GM08714 (cell line): ENCODE measurements at regions not wholly inside any gene's neighbourhood (a gene's known extent, or its start where the extent isn't known, plus 50 kb on each side); places are given as distances from the start of the nearest gene placed in this dataset.
"Not testable (repeated sequence)": the region's sequence is repeated elsewhere in the genome, so short reads cannot be mapped to it uniquely, and the experiment has no call there.

Experiments
- H3K4me3 ChIP-seq: fragments of 200-500 bp; sonication (Bioruptor generic); 2 replicates; pipeline ENCODE4 v1.5.1; 2014; ENCODE audit warnings: mild to moderate bottlenecking, low read length, inconsistent platforms
- ZNF274 ChIP-seq: IDR thresholded peaks from 2 replicates; pipeline ENCODE4 v1.6.1; 2012; ENCODE audit warnings: mild to moderate bottlenecking, low read depth, low read length

GRCh38 chr3:19016851-19017250, 131.5 kb upstream of the KCNH8 start:
- TF ChIP-seq ZNF274: no peak
- H3K4me3 ChIP-seq: no peak overlapping the region

GRCh38 chr3:19013879-19014278, 134.4 kb upstream of the KCNH8 start:
- no peak overlapping the region for H3K4me3 ChIP-seq
- no peak for TF ChIP-seq ZNF274

- no peak for TF ChIP-seq ZNF274
- H3K4me3 ChIP-seq: no peak overlapping the region
Measured at GRCh38 chr3:19012846-19013245, 135.5 kb upstream of the KCNH8 start.

DNA sequence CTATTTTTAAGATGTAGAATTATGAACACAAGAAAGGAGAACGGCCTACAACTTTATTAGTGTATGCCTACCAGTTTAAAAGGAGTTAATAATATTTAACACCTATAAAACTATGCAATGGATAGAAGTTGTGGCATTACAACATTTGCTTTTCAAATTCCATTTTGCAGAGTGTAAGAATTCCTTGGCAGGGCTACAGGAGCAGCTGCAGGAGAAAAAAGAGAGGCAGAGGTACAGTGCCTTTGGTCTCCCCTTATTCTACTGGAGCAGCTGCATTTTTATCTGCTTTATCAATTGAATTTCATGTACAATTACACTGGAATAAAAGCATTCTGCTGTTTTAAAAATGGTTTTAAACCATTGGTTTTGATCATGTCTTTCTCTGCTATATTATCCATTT, 145.7 kb upstream of the KCNH8 start:
- TF ChIP-seq ZNF274: no peak
- H3K4me3 ChIP-seq: no peak overlapping the region

DNA sequence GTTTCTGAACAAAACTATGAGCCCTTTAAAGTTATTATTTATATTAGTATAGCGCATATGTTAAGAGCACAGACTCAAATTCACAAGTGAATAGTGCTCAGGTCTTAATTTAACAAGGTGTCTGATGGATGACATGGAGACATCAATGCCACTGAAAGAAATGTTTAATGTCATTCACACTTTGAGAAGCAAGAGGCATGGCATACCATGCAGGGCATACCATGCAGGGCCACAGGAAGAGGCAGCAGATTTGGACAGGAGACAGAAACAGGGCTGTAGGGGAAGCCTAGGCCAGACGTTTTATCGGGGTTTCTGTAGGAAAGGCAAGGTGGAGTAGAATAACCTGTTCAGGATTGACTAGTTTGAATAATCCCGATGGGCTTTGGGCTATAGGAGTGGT, 150.2 kb upstream of the KCNH8 start:
- H3K4me3 ChIP-seq: no peak overlapping the region
- TF ChIP-seq ZNF274: no peak

DNA sequence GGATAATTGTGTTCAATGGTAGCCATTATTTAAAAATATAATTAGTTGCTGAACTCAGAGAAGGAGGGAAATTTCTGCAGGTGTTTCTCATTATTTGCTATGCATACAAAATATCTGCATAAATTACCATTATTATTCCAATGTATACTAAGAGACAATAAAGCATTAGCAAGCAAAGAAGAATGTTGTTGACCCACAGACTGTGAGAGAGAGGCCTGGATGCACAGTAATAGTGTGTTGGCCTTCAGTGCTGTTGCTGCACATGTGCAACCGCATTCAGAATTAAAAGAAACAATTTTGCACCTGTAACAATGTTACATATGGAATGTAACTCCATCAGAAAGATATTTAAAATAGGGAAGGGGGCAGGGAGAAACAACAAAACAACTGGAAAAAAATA, 155.6 kb upstream of the KCNH8 start:
- no peak for TF ChIP-seq ZNF274
- H3K4me3 ChIP-seq: no peak overlapping the region

DNA sequence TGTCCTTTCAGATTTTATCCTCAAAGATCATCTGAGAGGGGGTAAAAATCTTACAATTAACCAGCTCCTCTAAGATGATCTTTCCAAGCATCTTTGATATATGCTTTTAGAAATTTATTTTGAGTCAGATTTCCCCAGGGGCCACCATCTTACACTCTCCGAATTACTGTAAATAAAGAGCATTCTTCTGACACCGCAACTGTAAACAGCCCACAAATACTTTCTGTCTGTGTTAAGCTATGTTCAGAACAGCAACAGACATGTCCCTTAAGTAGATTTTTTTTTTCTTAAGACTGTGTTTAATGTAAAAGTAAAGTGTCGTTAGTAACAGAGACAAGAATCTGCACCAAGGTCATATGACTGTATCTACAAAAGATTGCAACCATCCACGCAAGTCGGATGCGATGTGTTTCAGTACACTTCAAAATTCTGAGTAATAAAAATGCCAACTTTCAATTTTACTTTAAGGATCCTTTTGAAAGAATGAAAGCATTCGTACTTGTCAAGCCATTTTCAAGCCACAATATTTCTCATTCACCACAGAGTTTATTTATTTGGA, 159.0 kb upstream of the KCNH8 start:
- no peak for TF ChIP-seq ZNF274
- no peak overlapping the region for H3K4me3 ChIP-seq

GRCh38 chr3:18988614-18989229, 159.6 kb upstream of the KCNH8 start:
- no peak overlapping the region for H3K4me3 ChIP-seq
- TF ChIP-seq ZNF274: no peak

- no peak for TF ChIP-seq ZNF274
Measured at GRCh38 chr3:18987862-18988447, 160.4 kb upstream of the KCNH8 start.

DNA sequence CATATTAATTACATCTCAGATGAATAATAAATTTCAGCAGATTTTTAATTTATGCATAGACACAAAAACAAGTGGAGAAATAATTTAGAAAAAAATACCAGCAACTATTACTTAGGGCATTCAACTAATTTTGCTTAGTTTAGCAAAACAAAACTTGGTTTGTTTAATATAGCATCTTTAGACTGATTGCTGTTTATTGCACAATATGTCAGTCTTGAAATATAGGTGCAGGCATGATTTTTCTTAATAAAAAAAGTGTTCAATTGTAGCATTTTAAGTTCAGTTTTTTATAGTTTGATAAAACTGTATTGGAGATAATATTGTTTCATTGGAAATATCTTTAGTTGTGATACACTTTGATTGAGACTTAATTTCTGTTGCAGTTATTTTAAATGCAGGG, 161.2 kb upstream of the KCNH8 start:
- no peak overlapping the region for H3K4me3 ChIP-seq
- no peak for TF ChIP-seq ZNF274

More at GRCh38 chr3:18987862-18988447, 160.4 kb upstream of the KCNH8 start:
- H3K4me3 ChIP-seq: no peak overlapping the region

DNA sequence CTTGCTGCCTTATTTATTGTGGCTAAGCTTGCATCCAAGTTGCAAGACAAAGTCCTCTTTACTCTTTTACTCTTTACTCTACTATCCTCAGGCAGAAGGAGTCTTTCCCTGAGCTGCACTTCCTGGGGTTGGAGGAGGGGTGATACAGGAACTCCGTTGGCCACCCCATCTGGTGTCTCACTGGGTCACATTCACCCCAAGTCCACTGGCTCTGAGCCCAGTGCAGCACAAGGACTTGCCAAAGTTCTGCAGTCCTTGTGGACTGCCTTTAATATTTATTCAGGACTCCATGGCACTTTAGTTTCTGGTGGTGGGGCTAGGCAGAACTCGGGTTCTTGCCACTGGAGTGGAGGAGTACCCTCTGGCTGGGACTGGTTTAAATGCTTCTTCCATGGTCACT, 165.4 kb upstream of the KCNH8 start:
- no peak overlapping the region for H3K4me3 ChIP-seq
- no peak for TF ChIP-seq ZNF274

GRCh38 chr3:18976102-18976501, 172.2 kb upstream of the KCNH8 start:
- H3K4me3 ChIP-seq: not testable (repeated sequence)

GRCh38 chr3:18968120-18968519, 180.2 kb upstream of the KCNH8 start:
- TF ChIP-seq ZNF274: no peak
- no peak overlapping the region for H3K4me3 ChIP-seq

GRCh38 chr3:18965781-18966180, 182.5 kb upstream of the KCNH8 start:
- H3K4me3 ChIP-seq: no peak overlapping the region
- no peak for TF ChIP-seq ZNF274

- no peak overlapping the region for H3K4me3 ChIP-seq
Measured at GRCh38 chr3:18964640-18965039, 183.7 kb upstream of the KCNH8 start.

DNA sequence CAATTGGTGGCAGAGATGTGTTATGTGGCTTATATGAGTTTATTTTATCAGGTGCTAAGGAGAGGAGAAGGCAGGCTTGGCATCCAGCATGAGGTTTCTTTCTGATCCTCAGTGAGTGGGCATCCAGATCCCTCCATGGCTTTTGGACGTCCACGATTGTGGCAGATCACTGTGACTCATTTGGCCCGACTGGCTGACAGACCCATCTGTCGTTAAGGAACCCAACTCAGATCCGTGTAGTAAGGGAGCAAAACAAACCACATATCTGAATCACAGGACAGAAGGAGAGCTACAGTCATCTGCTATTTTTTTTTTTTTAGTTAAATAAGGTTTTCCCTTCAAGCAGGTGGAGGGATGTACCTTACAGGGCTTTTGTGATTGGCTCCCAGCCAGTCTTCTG, 197.0 kb upstream of the KCNH8 start:
- no peak overlapping the region for H3K4me3 ChIP-seq

More at GRCh38 chr3:18964640-18965039, 183.7 kb upstream of the KCNH8 start:
- no peak for TF ChIP-seq ZNF274

More for the DNA sequence above, 197.0 kb upstream of the KCNH8 start:
- no peak for TF ChIP-seq ZNF274
